GM21381 (cell line): ENCODE measurements at regions not wholly inside any gene's neighbourhood (a gene's known extent, or its start where the extent isn't known, plus 50 kb on each side); places are given as distances from the start of the nearest gene placed in this dataset.

ENCODE experiments used
- ATAC-seq: cut with Tn5 transposase; IDR thresholded peaks from one replicate; pipeline ENCODE4 v1.9.1; 2021; ENCODE audit warnings: mild to moderate bottlenecking, moderate library complexity; ENCODE audit not compliant: unreplicated experiment

DNA sequence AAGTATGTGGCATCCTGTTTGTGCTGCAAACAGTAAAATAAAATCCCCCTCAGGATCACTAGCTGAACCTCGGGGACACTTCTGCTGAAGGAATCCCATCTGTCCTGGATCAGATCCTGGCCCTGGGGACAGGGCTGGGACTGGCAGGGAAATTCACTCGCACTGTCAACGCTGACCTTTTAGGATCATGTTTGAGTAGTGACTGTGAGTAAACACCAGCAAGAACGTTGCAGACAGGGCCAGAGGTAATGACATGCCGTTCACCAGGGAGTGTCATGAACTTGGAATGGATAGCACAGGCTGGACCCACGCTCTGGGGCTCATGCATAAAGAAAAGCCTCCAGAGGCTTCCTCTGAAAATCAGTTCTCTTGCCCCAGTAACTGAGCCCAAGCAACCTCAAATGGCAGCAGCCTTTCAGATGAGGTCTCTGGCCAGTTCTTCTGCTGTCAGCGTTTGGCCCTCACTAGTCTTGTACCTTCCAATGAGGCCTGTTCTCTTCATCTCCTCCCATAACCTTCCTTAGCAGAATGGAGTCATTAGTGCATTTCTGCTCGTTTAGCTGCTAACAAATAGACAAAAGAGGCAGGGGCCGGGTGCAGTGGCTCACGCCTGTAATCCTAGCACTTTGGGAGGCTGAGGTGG, 51.0 kb upstream of the BARX2 start:
- ATAC-seq, result no peak

DNA sequence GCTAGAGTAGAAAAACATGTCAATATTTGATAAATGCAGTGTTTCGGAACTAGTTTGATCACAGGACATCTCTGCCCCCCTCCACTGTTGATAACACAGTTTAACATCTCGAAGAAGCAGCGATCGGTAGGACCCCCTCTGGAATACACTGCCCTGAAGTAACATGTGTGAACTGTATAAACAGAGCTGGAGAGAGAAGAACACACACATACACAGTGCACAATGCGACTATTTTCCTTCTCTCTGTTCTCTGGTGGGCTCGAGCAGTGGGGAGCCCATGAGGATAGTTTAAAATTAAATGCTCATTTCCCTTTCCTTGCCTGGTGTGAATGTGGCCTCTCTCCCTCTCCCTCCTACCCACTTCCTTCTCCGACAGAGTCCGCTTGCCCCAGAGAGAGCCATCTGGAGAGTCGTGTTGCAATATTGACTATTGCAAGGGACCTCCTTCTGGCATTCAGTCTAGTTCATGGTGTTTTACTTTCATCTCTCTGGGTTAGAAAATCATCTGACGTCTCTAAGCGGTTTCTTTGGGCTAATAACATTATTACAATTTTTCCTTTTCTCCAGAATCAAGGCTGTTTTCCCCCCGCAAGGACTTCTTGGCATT, 51.6 kb upstream of the BARX2 start:
- no peak for ATAC-seq

DNA sequence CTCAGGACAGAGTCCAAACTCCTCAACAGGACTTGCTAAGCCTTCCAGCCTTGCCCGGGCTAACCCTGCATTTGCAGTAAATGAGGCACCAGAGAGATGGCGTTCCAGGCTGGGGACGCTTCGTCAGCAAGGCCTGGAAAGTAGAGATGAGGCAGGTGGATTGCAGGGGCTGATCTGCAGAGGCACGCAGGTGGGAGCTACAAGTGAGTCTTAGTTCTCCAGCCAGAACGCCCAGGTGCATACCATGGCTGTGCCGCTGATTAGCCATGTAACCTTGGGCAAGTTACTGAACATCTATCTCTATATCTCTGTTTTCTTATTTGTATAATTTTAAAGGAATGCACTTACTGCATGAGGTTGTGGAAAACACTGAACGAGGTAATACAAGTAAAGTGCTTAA, 52.7 kb upstream of the BARX2 start:
- ATAC-seq, result no peak

DNA sequence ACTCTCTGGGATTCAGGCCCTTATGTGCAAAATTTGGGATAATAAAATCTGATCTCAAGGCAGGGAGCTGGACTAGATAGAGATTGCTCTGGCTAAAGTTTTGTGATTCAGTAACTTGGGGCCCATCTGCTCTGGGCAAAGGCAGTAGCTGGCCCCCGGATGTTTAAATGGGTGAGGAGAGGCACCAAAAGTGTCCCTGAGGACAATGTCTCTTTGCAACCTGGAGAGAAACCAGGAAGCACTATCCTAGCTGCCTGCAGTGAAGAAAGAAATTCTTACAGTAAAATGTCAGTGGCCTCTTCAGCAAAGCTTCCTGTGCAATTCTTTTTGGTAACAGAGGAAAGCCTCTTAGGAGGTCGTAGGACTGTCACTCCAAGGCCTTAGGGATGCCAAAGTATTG, 54.6 kb upstream of the BARX2 start:
- ATAC-seq, result no peak

- no peak for ATAC-seq
Observed at GRCh38 chr11:129320494-129320893, 55.2 kb upstream of the BARX2 start.

DNA sequence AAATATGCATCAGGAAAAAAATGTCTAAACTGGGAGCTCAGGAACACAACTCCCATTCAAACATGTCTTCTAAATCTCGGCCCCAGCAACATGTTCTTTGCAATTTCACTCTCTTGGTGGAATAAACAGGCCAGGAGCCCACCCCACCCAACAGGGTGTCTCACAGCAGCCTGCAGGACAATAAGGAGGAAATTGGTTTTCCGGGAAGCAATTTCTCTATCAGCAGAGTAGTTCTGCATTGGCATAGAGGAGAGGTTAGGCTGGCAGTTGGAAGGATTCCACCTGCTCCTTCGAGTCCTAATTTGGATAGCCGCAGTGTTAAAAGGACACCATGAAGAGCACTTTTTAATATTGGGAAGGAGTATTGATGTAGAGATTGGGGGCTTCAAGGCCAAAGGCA, 55.9 kb upstream of the BARX2 start:
- ATAC-seq, result no peak

- ATAC-seq, result no peak
Observed at GRCh38 chr11:129319201-129319600, 56.4 kb upstream of the BARX2 start.

DNA sequence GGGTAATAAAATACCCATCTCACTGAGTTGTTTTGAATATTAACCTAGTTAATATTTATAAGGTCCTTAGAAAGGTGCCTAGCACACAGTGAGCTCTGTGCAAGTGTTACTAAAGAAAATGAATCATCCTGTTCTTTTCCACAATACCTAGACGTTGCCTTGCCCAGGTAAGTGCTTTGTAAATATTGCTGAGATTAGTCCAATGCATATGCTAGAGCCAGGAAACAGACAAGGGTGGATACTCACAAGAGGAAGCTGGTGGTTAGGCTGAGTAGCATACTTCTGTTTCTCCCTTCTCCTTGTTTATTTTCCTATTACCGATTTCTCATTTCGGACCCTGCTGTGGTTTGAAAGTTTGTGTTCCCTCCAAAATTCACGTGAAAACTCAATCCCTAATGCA, 58.1 kb upstream of the BARX2 start:
- no peak for ATAC-seq

DNA sequence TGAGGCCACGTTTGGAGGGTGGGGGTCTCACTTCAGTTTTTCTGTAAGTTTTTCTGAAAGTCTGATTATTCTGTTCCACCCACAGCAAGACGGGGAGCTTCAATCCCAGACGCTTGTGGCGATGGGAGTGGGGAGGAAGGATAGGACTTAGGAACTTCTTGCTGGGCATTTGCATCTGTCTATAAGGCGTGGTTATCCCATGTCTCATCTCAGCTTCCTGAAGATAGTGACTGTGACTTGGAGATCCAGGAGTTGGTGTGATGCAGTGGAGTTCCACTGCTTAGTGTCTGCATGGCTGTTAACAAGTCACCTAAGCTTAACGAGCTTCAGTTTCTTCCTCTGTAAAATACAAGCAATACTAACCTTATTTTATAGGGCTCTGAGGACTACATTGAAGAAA, 58.9 kb upstream of the BARX2 start:
- no peak for ATAC-seq

GRCh38 chr11:129315781-129316579, 59.7 kb upstream of the BARX2 start:
- no peak for ATAC-seq

DNA sequence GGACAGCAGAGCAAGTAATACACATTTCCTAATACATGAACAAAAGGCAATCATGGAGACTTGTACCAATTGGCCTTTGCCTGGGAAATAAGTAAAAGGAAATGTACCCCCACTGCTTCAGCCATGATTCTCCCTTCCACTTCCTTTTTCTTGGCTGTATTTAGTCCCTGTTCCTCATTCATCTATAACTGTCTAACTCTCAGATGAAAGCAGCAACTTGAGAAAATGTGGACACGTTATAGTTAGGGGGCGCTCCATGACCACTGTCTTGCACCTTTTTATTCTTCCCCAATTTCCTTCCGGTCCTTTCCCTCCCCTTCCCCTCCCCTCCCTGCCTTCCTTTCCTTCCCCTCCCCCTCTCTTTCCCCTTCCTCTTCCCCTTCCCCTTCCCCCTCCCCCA, 61.3 kb upstream of the BARX2 start:
- ATAC-seq, result no peak

DNA sequence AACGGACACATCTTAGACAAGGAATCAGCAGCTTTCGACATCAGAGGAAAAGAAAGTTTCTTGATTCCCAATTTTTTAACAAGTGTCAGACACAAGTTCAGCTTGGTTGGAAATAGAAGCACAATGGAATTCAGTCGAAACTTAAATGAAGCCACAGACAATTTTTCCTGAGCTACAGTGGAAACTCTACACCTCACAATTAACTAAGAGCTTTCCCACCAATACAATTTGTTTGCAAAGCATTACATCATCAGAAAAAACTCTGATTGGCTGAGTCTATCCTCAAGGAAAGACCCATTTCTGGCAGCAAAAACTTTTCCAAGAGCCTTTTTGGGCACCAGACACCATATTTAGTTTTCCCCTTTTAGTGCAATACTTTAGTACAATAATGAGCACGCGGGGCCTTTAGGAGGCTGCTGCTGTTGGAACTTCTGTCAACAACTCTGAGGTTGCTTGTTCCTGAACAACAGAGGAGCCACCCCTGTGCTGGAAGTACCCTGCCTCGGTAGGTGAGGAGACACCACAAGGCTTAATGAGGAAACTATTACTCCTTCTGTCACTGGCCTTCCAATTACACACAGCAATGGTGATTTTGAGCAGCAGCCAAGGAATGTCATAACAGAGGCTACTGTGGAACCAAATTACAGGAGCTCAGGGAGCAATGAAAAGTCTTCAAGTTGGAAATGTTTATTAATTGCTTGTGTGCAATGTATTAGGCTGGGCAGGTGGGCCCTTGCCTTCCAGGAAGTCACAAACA, 61.9 kb upstream of the BARX2 start:
- ATAC-seq, result no peak

GRCh38 chr11:129312730-129313503, 62.7 kb upstream of the BARX2 start:
- no peak for ATAC-seq

GRCh38 chr11:129308241-129308865, 67.3 kb upstream of the BARX2 start:
- no peak for ATAC-seq

- ATAC-seq, result no peak
Observed at GRCh38 chr11:129307162-129307561, 68.5 kb upstream of the BARX2 start.

- no peak for ATAC-seq
Observed at GRCh38 chr11:129302386-129303101, 73.1 kb upstream of the BARX2 start.

DNA sequence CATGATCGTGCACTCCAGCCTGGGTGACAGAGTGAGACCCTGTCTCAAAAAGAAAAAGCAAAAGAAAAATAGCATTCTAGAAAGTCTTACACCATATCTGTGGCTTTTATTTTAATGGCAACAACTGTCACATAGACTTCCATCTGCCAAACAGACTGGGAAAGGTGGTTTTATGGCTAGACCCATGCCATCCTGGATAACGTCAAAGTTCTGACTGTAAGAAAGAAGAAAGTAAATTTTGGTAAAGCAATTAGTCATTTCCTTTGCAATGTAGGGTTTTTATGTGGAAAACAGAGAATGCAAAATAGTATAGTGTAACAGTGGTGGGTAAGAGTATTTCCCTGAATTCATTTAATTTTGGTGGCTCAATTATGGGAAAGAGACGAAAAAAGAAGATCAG, 75.5 kb upstream of the BARX2 start:
- no peak for ATAC-seq

- no peak for ATAC-seq
Observed at GRCh38 chr11:129298988-129299387, 76.7 kb upstream of the BARX2 start.

GRCh38 chr11:129295746-129296145, 79.9 kb upstream of the BARX2 start:
- ATAC-seq, result no peak

- no peak for ATAC-seq
Observed at GRCh38 chr11:129292771-129293170, 82.9 kb upstream of the BARX2 start.
